Esophagus squamous epithelium (tissue), 4 donors: ENCODE measurements at regions not wholly inside any gene's neighbourhood (a gene's known extent, or its start where the extent isn't known, plus 50 kb on each side); places are given as distances from the start of the nearest gene placed in this dataset.

ENCODE experiments used
- CTCF ChIP-seq, 6 experiments: fragments of 450-650 bp in 4 of 6; fragments of 200-600 bp in 2 of 6; sonication (generic) in 2 of 6; IDR thresholded peaks; one replicate each; pipeline ENCODE4 v1.5.1; 2016 to 2019; ENCODE audit warnings: antibody characterized with exemption in 6 of 6, mild to moderate bottlenecking in 4 of 6, moderate library complexity in 4 of 6
- POLR2A ChIP-seq, 4 donors: fragments of 450-650 bp; IDR thresholded peaks; one replicate each; pipeline ENCODE4 v1.6.1; 2017; ENCODE audit warnings: antibody characterized with exemption in 4 of 4, mild to moderate bottlenecking in 4 of 4, moderate library complexity in 3 of 4

- TF ChIP-seq POLR2A (IDR thresholded peaks at IDR 0.05) (no peak), CTCF (IDR thresholded peaks at IDR 0.05) (no peak)
Measured at GRCh38 chr4:112956484-112956896, 93.0 kb upstream of the ANK2 start.
